Smooth muscle cell (in vitro differentiated cells): ENCODE measurements at regions not wholly inside any gene's neighbourhood (a gene's known extent, or its start where the extent isn't known, plus 50 kb on each side); places are given as distances from the start of the nearest gene placed in this dataset.

ENCODE experiments used
- DNase-seq: peaks from one replicate; lab custom pipeline; 2025; ENCODE audit not compliant: unreplicated experiment; lab: John Stamatoyannopoulos, UW
- H2AFZ ChIP-seq: fragments of 200-600 bp; sonication (generic); 2 replicates; pipeline ENCODE4 v1.6.0; 2016; ENCODE audit warnings: antibody characterized with exemption, low read depth, mild to moderate bottlenecking
- H3F3A ChIP-seq: fragments of 200-600 bp; sonication (generic); 2 replicates; pipeline ENCODE4 v1.6.0; 2017; ENCODE audit warnings: antibody characterized with exemption, low read depth
- H3K27ac ChIP-seq: fragments of 200-600 bp; sonication (generic); 2 replicates; pipeline ENCODE4 v1.5.1; 2016; ENCODE audit warnings: low read depth, mild to moderate bottlenecking
- H3K27me3 ChIP-seq: fragments of 200-600 bp; sonication (generic); 2 replicates; pipeline ENCODE4 v1.6.1; 2016; ENCODE audit warnings: low read depth, mild to moderate bottlenecking
- H3K36me3 ChIP-seq: fragments of 200-600 bp; sonication (generic); 2 replicates; pipeline ENCODE4 v1.5.1; 2016; ENCODE audit warnings: low read depth
- H3K4me1 ChIP-seq: fragments of 200-600 bp; sonication (generic); 2 replicates; pipeline ENCODE4 v1.5.1; 2016; ENCODE audit warnings: low read depth
- H3K4me2 ChIP-seq: fragments of 200-600 bp; sonication (generic); 2 replicates; pipeline ENCODE4 v1.6.0; 2016; ENCODE audit warnings: mild to moderate bottlenecking
- H3K4me3 ChIP-seq: fragments of 200-600 bp; sonication (generic); 2 replicates; pipeline ENCODE4 v1.5.1; 2016; ENCODE audit warnings: mild to moderate bottlenecking
- H3K79me2 ChIP-seq: fragments of 200-600 bp; sonication (generic); 2 replicates; pipeline ENCODE4 v1.6.0; 2016; ENCODE audit warnings: low read depth, mild to moderate bottlenecking
- H3K9ac ChIP-seq: fragments of 200-600 bp; sonication (generic); 2 replicates; pipeline ENCODE4 v1.6.0; 2016; ENCODE audit warnings: low read depth
- H3K9me3 ChIP-seq: fragments of 200-600 bp; sonication (generic); replicated peaks from 2 replicates; pipeline ENCODE4 v1.5.1; 2016; ENCODE audit warnings: low read depth
- H4K20me1 ChIP-seq: fragments of 200-600 bp; sonication (generic); 2 replicates; pipeline ENCODE4 v1.6.0; 2016; ENCODE audit warnings: low read depth
- WGBS: methylation state at CpG from one replicate; pipeline ENCODE4 v1.1.7; 2016; ENCODE audit warnings: low lambda C conversion rate; 5-methylcytosine and 5-hydroxymethylcytosine counted together
- TF ChIP-seq, protein P1 (sequence below): fragments of 200-600 bp; sonication (generic); IDR thresholded peaks from 2 replicates; pipeline ENCODE4 v1.5.1; 2017; ENCODE audit warnings: borderline replicate concordance, mild to moderate bottlenecking, antibody characterized with exemption; ENCODE audit not compliant: insufficient read depth, poor library complexity, severe bottlenecking

DNA sequence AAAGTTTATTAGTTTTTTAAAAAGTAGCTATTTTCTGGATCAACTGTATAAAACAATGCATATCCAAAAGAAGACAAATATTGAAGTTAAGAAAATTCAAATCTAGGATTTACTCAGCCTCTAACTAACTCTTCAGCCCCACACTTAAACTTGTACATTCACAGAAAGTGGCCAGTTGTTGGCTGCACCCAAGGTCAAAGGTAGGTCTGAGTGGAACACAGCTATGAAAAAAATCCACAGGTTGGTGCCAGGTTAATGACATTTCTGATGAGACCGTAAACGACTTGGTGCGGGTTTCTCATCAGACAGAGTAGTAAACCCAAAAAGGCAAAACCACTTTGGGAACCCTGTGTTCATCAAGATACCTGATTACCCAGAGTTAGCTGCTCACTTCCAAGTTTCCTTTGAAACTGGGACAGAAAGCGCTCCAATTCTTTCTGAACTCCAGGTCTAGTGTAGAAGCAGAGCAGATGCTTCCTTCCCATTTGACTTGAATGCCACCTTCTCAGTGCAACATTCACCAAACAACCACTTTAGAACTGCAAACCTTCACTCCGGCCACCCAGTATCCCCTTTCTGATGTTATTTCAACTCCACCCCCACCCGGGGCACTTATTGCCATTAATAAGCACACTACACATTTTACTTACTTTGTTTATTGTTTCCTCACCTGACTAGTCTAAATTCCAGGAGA is 208.3 kb upstream of the STARD13 start:
- DNase-seq = no peak
- H3K9ac ChIP-seq = no peak overlapping the region
- WGBS = 97% methylated on average over 6 of the region's 6 CpGs
- H3K4me3 ChIP-seq = no peak overlapping the region
- peaks cover 12% of the 10 kb centered on the region for H3F3A ChIP-seq
- H3K79me2 ChIP-seq = no peaks in the 10 kb centered on the region
- no peaks in the 10 kb centered on the region for H4K20me1 ChIP-seq
- no peaks in the 10 kb centered on the region for H3K27me3 ChIP-seq
- peak overlapping the region; percentile 82 for H3K27ac ChIP-seq
- peaks cover 12% of the 10 kb centered on the region for H3K4me1 ChIP-seq
- H3K4me2 ChIP-seq = no peak overlapping the region
- TF ChIP-seq, protein P1, sequence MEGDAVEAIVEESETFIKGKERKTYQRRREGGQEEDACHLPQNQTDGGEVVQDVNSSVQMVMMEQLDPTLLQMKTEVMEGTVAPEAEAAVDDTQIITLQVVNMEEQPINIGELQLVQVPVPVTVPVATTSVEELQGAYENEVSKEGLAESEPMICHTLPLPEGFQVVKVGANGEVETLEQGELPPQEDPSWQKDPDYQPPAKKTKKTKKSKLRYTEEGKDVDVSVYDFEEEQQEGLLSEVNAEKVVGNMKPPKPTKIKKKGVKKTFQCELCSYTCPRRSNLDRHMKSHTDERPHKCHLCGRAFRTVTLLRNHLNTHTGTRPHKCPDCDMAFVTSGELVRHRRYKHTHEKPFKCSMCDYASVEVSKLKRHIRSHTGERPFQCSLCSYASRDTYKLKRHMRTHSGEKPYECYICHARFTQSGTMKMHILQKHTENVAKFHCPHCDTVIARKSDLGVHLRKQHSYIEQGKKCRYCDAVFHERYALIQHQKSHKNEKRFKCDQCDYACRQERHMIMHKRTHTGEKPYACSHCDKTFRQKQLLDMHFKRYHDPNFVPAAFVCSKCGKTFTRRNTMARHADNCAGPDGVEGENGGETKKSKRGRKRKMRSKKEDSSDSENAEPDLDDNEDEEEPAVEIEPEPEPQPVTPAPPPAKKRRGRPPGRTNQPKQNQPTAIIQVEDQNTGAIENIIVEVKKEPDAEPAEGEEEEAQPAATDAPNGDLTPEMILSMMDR = no peak
- H3K9me3 ChIP-seq = no peaks in the 10 kb centered on the region
- H2AFZ ChIP-seq = peak overlapping the region; percentile 37
- no peaks in the 10 kb centered on the region for H3K36me3 ChIP-seq

GRCh38 chr13:33494596-33495204 is 209.1 kb upstream of the STARD13 start:
- Histone ChIP-seq H3K9me3 (no peaks in the 10 kb centered on the region), H3K4me1 (peaks cover 7% of the 10 kb centered on the region), H3K27me3 (no peaks in the 10 kb centered on the region), H3K9ac (no peak overlapping the region), H3K27ac (peak overlapping the region; percentile 82), H3K4me2 (peak overlapping the region; percentile 40), H4K20me1 (no peaks in the 10 kb centered on the region), H2AFZ (peak overlapping the region; percentile 37), H3F3A (peaks cover 12% of the 10 kb centered on the region), H3K36me3 (no peaks in the 10 kb centered on the region), H3K4me3 (no peak overlapping the region), H3K79me2 (no peaks in the 10 kb centered on the region)
- WGBS = 29% methylated on average over 4 of the region's 4 CpGs
- TF ChIP-seq, protein P1 = no peak
- DNase-seq = no peak

DNA sequence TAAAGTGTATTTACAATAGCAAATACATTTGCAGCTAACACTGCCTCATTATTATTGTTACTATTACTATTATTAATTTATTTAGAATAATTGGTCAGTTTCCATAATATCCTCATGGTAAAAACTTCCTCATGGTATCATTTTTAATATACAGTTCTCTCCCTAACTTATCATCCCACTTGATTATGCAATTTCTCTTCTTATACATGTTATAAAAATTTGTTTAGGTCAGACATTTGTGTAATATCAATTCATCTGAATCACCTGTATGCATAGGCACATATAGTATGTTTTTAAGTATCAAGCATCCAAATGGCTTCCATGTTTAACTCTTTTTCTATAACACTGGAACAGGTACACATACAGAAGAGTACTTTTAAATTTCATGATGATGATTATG is 210.8 kb upstream of the STARD13 start:
- H3K4me1 ChIP-seq = peaks cover 7% of the 10 kb centered on the region
- H3K36me3 ChIP-seq = no peaks in the 10 kb centered on the region
- H3K4me2 ChIP-seq = peak overlapping the region; percentile 23
- peak overlapping the region; percentile 29 for H3K27ac ChIP-seq
- H3K9me3 ChIP-seq = no peaks in the 10 kb centered on the region
- H3K9ac ChIP-seq = no peak overlapping the region
- no peaks in the 10 kb centered on the region for H3K79me2 ChIP-seq
- H3F3A ChIP-seq = peaks cover 12% of the 10 kb centered on the region
- H3K4me3 ChIP-seq = no peak overlapping the region
- DNase-seq = no peak
- peak overlapping the region; percentile 1 for H2AFZ ChIP-seq
- TF ChIP-seq, protein P1 = no peak
- no peaks in the 10 kb centered on the region for H3K27me3 ChIP-seq
- no peaks in the 10 kb centered on the region for H4K20me1 ChIP-seq
